HG03064 (cell line): ENCODE measurements at regions not wholly inside any gene's neighbourhood (a gene's known extent, or its start where the extent isn't known, plus 50 kb on each side); places are given as distances from the start of the nearest gene placed in this dataset.
"Not testable (repeated sequence)": the region's sequence is repeated elsewhere in the genome, so short reads cannot be mapped to it uniquely, and the experiment has no call there.

Source experiments
- ATAC-seq: cut with Tn5 transposase; IDR thresholded peaks from one replicate; pipeline ENCODE4 v1.9.1; 2021; ENCODE audit warnings: low read depth; ENCODE audit not compliant: unreplicated experiment

DNA sequence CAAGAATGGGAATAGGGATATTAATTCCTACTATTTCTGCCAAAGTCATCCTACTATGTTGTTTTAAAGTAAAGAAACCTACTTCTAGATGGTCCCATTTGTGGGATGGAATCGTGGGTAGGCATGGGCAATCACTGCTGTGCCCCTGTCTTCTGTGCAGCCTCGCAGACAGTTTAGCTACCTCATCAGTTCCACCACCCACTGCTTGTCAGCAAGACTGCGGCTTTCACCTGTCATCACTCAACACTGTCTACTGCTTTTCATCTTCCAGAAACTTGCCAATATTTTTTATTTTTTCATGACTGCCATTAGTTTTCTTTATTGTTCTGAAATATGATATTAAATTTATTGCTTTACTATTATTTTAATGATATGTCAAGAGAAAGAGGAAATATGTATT, 368.1 kb upstream of the KYNU start:
- ATAC-seq, result no peak

DNA sequence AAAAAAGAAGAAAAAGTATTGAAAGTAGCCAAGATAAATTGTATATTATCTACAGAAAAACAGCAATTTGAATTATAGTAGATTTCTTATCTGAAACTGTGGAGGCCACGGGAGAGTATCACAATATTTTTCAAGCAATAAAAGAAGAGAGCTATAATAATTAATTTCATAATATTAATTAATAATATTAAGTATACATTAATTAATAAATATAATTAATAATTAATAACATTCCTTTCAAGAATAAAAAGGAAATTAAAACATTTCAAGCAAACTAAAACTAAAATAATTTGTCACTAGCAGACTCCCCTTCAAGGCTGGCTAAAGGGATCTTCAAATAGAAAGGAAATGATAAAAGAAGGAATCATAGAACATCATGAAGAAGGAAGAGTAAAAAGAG, 372.7 kb upstream of the KYNU start:
- ATAC-seq, result no peak

DNA sequence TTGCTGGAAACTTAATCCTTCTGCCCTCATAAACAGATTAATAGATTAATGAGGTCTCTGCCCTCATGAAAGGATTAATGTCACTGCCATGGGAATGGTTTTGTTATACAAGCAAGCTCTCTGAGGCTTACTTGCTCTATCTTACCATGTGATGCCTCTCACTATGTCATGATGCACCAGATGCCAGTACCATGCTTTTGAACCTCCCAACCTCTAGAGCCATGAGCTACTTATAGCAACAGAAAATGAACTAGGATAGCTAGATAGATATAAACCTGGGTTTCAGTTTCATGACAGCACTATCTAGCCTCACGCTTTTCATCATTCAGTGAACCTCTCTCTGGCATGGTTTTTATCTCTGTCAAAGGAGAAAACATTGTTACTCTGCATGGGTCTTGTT, 371.6 kb upstream of the LRP1B start:
- no peak for ATAC-seq

DNA sequence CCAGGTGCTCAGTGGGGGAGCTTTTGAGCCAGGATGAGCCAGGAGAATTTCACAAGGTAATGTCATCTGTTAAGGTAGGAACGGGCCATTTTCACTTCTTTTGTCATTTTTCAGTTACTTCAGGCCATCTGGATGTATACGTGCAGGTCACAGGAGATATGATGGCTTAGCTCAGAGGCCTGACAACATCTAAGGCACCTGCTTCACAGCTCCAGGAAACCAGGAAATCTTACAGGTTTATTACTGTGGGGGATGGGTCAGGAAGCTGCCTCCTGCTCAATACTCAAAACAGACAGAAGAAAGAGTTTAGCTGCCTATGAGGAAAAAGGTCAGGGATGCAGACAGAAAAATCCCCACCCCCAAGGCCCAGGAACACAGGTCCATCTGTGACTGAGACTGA, 364.3 kb upstream of the LRP1B start:
- no peak for ATAC-seq

DNA sequence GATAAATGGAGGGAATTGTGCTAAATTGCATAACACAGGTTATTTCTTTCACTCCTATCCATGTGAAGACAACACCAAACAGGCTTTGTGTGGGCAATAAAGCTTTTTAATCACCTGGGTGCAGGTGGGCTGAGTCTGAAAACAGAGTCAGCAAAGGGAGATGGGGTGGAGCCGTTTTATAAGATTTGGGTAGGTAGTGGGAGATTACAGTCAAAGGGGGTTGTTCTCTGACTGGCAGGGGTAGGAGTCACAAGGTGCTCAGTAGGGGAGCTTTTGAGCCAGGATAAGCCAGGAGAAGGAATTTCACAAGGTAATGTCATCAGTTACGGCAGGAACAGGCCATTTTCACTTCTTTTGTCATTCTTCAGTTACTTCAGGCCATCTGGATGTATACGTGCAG, 358.8 kb upstream of the LRP1B start:
- ATAC-seq, result not testable (repeated sequence)

DNA sequence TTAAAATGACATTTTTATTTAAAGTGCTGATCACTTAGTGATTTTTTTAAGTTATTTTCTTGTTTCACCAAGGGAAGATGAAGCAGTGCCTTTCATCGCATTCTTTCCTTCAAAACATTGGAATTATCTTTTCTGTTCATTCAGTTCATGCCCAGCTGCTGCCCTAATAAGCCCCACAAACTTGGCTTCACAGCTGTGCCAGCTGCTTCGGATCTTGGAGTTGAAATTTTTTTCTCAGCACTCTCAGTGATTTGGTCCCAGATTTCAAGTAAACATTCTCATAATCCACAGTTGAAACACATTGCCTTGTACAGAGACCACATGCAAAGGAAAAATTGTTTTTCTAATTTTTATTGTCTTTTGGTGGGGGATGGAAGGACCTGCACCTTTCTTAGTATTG, 353.3 kb upstream of the LRP1B start:
- no peak for ATAC-seq

DNA sequence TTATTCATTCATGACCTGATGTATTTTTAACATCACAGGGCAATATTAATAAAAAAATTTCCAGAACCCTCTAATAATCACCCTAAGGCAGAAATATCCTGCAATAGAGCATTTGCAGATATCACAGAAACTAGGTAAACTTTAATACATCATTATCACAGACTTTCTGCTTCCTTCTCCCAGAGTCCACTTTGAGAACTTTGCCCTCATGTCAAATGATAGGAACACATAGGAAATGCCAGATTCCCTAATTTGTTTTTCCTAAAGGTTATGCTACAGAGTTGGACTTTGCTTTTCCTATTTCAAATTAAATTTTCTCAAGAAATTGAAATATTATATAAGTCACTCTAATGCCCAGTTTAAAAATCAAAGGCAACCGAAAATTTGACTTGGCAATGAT, 352.8 kb upstream of the LRP1B start:
- no peak for ATAC-seq

DNA sequence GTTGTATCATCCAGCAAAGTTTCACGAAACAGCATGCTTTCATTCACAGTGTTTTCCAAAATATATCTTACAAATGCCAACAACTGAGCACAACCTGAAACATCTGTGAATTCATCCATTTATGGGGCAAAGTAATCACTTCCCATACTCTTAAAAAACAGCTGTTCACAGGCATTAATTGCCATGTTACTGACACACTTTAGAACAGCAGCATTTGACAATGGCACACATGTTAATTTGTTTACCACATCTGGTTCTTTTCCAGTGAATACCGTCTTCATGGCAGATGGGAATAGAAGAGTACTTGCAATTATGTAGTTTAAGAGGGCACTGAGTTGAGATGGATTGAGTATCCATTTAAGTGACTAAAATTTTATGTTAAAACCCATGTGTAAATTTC, 347.4 kb upstream of the LRP1B start:
- ATAC-seq, result no peak

DNA sequence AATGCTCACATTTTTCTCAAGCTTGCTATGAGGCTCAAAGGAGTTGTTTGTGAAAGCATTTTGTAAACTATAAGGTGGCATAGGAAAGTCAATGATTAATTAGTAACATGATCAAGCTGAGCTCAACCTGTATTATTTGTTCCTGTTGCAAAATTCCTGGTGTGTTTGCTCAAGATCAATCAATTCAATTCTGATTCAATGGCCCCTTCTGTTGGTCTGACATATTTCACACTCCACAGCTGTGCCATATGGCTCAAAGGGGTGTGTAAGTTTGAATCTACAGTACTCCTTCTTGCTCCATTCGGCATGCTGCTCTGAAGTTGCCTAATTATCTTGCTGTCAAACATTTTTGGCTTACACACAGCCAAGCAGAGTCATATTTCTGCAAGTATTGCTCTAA, 341.6 kb upstream of the LRP1B start:
- no peak for ATAC-seq

DNA sequence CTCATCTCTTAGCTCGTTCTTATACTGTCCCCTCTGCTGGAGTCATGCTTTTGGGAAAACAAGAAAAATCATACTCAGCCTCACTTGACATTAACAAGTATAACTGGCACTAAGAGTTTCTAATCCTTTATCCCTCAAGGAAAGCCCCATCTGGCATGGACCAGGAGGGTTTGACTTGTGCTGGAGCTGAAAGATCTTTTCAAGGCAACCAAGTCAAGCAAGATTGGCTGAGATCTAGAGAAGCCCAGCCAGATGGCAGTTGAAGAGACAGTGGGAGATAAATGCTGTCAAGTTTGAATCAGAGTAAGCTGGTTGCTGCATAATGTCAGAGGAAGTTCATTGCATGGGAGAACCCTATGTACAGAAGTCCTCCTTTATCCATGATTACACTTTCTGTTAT, 336.5 kb upstream of the LRP1B start:
- ATAC-seq, result no peak

DNA sequence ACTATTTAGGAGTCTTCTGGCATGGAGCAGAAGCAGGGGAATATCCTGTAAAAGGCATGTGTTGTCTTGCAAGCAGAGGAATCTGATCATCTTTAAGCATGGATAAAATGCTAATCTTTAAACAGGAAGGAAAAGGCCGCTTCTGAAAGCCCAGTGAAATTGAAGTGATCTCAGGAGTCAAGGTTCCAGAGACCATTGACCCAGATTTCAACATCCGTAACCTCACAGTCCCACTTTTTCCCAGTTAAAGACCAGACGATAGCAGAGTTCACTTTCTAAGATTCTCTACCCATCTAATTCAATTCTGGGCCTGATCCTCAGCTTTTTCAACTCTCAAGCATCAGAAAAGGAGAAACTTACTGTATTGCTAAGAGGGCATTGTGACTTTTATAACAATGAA, 332.2 kb upstream of the LRP1B start:
- ATAC-seq, result no peak

DNA sequence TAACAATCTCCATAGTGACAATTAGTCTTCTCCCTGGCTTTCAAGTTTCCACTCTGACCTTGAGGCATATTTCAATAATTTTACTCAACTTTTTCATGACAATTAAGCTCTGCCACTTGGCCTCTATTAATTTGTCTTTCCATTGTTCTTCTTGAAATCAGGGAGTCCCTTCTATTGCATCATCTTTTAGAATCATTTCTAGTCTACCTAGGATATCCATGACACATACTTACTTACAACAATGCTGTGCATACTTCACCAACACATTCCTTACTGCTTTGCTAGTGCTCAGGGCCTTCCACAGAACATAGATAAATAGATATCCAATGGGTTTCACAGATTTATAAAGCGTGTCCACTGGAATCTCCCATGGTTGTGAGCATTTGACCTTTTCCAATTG, 331.5 kb upstream of the LRP1B start:
- no peak for ATAC-seq

DNA sequence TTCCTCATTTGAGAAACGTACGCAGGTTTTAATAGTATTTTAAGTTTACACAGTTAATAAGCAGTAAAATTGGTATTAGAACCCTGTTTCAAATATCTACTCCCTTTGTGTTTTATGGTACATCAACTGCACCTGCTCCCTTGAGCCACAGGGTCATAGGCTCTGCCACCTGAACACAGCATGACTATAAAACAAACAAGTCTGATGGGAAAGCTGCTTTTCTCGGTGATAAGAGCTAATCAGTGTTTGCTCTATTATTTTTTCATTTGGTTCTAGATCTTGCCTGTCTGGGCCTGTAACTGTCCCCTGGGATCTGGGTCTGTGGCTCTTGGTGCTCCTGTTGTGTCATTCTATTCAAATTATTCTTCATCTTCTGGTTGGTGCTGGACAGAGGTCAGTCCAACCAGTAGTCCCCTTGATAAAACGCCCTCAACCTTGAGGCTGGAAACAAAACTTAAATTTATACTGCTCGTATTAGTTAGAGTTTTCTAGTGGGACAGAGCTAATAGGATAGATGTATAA, 314.8 kb upstream of the LRP1B start:
- ATAC-seq, result no peak

DNA sequence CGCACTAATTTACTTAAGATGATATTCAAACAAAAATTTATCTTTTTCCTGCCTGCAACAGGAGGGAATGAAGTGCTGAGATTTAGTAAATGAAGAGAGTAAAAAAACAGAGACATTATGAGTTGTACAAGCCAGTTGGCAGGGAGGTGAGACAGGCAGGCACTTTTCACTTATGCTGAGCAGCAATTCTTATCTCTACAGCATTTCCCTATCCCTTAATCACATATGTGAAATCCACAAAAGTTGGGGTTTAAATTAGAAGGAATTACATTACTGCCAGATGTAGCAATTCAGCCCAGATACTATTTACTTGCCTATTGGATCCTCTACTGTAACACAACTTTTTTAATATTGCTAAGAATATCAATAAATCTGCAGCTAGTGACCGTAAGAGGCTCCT, 314.2 kb upstream of the LRP1B start:
- no peak for ATAC-seq

DNA sequence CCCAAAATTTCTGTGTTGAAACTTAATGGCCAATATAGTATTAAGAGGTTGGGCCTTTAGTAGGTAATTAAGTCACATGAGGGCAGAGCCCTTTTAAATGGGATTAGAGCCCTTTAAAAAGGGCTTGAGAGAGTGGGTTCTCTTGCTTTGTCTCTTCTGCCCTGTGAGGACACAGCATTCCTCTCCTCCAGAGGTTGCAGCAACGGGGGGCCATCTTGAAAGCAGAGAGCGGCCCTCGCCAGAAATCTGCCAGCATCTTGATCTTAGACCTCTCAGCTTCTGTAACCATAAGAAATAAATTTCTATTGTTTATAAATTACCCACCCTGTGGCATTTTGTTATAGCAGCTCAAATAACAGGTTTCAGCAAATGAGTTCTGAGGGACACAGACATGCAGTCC, 305.0 kb upstream of the LRP1B start:
- no peak for ATAC-seq

DNA sequence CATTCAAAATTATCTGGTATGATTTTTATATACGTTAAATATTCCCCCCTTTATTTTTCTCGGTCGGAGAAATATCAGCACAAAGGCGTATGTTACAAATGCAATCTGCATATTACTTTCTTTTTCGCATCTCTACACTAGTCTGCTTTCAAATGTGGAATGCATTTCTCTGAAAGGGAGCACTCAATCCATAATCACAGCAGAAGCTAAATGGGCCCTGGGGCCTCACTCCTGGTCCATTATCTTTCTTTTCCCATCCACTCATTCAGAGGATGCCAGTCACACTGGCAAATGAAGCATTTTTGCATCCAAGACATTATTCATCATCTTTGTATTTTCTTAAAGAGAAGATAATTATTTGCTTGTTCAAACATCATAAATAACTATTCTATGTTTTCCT, 295.2 kb upstream of the LRP1B start:
- ATAC-seq, result no peak

DNA sequence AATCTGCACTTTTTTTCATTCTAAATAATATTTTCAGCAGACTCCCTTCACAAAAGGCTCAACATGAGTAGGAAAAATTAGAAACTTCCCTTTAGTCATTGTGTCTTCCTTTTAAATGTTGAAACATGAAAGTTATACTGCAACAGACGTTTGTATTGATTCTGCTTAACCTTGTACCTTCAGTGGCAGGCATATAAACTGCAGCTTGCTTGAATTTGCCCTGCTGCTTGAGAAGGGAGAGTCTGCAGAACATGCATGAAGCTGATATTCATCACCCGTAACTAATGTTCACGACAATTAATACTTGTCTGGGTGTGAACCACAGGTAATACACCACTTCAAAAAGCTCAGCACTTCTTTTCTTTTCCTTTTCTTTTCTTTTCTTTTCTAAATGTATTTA, 294.7 kb upstream of the LRP1B start:
- no peak for ATAC-seq

DNA sequence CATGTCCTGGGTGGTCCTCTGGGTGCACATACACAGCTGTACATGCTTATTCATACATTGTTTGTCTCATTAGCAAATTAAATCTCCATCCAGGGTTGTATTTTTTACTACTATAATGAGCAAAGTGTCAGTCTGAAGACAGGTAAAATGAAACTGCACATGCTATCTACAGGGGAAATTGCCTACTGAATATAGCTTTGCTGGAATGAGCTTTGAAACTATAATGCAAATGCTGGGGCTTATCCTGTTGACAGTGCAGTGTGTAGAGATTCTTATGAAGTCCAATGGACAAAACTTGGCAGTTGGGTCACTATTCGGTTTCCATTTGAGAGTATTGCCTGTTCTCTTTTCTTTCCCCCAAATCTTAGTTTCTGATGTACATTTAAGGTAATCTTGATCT, 292.8 kb upstream of the LRP1B start:
- ATAC-seq, result no peak

DNA sequence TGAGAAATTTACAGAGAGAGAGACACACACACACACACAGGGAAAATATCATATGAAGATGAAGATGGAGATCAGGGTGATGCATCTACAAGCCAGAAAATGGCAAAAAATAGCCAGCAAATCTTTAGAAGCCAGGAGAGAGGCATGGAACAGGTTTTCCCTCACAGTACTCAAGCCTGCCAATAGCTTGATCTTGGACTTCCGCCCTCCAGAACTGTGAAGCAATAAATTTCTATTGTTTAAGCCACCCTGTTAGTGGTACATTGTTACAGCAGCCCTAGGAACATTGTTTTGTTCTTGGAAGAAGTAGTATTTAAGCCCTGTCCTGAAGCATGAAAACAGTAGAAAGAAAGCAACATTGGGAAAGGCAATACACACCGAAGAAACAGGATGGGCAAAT, 292.0 kb upstream of the LRP1B start:
- no peak for ATAC-seq

DNA sequence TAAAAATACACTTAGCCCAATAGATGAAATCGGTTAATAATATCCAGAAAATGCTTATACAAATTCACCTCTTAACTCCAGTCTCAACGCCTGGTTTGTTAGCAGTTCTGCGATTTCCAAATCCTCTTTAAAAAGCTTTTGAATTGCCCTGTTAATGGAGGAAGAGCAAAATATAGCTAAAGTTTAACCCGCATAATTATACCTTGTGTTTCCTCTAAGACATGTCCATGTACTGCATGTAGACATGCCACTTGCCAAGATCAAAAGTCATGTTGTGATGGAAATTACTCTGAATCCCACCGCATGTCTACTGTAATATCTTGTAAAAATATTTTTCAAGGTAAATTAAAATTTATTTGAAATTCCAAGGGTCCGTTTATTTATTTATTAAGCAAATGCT, 291.2 kb upstream of the LRP1B start:
- no peak for ATAC-seq

DNA sequence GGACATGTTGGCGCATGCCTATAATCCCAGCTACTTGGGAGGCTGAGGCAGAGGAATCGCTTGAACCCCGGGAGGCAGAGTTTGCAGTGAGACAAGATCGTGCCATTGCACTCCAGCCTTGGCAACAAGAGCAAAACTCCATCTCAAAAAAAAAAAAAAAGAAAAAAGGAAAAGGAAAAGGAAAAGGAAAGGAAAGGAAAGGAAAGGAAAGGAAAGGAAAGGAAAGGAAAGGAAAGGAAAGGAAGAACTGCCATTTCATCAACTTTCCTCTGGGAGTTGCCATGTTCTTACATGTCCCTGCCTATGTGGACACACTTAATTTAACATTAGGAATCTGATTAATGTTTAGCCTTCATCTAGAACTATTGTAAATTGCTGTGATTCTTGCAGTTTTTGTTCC, 287.9 kb upstream of the LRP1B start:
- not testable (repeated sequence) for ATAC-seq

DNA sequence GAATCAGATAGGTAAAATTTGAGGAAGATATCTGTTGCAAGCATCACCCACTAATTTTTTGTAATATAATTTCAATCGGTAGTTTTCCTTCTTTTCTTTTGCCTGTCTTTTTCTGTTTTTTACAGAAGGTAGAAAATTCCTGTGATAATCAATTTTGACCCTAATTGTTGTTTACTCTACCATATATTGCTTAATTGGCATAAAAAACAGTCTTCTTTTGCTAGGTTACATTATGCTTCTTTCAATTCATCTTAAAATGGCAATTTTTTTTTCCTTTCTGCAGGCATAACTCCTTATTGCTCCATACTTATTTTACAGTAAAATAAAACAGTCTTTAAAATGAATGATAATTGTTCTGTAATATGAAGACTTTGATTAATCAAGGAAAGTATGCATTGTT, 286.2 kb upstream of the LRP1B start:
- ATAC-seq, result no peak

DNA sequence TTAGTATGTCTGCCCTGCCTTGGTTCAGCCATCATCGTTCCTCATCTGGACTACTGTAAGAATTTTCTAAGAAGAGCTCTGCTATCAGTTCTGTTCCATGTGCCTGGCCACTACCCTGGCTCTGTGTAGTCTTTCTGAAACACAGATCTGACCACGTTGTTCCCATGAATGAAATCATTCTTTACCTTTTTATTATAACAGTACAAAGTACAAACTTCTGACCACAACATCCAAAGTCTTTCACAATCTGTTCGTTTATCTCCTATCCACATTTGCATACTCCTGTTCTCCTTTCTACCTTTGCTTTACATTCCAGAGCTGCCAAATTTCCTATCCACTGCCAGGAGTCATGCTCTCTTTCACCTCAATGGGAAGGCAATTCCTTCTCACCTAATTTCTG, 284.6 kb upstream of the LRP1B start:
- no peak for ATAC-seq

DNA sequence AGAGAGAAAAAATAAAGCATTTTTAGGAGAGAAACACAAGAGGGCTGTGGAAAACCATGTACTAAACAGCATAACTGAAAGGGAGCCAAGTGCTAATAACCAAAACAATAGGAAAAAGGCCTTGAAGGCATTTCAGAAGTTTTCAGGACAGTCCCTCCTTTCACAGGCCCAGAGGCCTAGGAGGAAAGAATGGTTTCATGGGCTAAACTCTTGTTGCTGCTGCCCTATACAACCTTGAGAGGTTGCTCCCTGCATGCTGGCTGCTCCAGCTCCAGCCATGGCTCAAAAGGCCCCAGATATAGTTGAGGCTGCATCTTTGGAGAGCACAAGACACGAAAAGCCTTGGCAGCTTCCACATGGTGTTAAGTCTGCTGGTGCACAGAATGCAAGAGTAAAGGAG, 267.4 kb upstream of the LRP1B start:
- no peak for ATAC-seq
